ENCODE measurements at regions not wholly inside any gene's neighbourhood (a gene's known extent, or its start where the extent isn't known, plus 50 kb on each side); places are given as distances from the start of the nearest gene placed in this dataset.

DNA sequence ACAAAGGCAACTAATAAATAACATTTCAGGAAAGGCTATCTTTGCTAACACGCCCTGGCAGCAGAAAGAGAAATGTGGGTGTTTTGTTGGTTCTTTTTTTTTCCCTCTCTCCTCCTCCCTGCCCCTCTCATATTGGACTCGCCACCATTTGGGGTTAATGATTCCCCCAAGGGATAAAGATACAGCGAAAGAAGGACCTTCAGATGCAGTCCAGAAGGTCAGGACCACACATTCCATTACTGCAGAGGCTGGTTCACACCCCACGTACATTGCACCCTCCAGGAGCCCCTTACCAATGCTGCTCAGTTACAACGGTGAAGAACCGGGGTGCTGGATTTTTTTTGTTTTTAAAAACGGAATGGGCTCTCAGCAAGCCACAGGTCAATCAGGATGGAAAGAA is 156.9 kb upstream of the TIAM1 start:
- Histone ChIP-seq H3K4me3 (ENCODE audit: severe bottlenecking) (no peak overlapping the region), H3K9me3 (ENCODE audit: severe bottlenecking) (no peaks in the 10 kb centered on the region), H3K27ac (ENCODE audit: poor library complexity, severe bottlenecking) (no peak overlapping the region), H3K36me3 (ENCODE audit: low read depth) (no peaks in the 10 kb centered on the region), H3K27me3 (ENCODE audit: insufficient read depth, poor library complexity, severe bottlenecking) (no peaks in the 10 kb centered on the region), H3K4me1 (ENCODE audit: insufficient read depth, poor library complexity, severe bottlenecking) (peaks cover 3% of the 10 kb centered on the region)
- TF ChIP-seq, protein P1, sequence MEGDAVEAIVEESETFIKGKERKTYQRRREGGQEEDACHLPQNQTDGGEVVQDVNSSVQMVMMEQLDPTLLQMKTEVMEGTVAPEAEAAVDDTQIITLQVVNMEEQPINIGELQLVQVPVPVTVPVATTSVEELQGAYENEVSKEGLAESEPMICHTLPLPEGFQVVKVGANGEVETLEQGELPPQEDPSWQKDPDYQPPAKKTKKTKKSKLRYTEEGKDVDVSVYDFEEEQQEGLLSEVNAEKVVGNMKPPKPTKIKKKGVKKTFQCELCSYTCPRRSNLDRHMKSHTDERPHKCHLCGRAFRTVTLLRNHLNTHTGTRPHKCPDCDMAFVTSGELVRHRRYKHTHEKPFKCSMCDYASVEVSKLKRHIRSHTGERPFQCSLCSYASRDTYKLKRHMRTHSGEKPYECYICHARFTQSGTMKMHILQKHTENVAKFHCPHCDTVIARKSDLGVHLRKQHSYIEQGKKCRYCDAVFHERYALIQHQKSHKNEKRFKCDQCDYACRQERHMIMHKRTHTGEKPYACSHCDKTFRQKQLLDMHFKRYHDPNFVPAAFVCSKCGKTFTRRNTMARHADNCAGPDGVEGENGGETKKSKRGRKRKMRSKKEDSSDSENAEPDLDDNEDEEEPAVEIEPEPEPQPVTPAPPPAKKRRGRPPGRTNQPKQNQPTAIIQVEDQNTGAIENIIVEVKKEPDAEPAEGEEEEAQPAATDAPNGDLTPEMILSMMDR (IDR thresholded peaks at IDR 0.05; ENCODE audit: poor library complexity, severe bottlenecking) = no peak
- ATAC-seq (ENCODE audit: low read depth) (no peak), DNase-seq (ENCODE audit: low spot score) (no peak)

DNA sequence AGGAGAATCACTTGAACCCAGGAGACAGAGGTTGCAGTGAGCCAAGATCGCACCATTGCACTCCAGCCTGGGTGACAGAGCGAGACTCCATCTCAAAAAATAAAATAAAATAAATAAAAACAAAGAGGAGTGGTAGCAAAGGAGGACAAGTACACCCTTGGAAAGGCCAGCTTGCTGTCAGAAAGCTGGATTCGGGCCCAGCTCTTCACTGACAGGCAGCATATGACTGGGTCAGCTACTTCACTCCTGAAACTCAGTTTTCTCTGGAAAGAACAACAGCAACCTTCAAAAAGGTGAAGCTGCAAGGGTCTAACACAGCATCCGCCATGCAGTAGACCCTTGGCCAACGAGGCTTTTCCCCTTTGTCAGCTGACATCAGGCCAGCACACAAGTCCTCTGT is 156.0 kb upstream of the TIAM1 start:
- DNase-seq (ENCODE audit: low spot score) = no peak
- H3K27me3 ChIP-seq (ENCODE audit: insufficient read depth, poor library complexity, severe bottlenecking) = no peaks in the 10 kb centered on the region
- H3K36me3 ChIP-seq (ENCODE audit: low read depth) = no peaks in the 10 kb centered on the region
- H3K4me3 ChIP-seq (ENCODE audit: severe bottlenecking) = no peak overlapping the region
- TF ChIP-seq, protein P1 (IDR thresholded peaks at IDR 0.05; ENCODE audit: poor library complexity, severe bottlenecking) = no peak
- H3K9me3 ChIP-seq (ENCODE audit: severe bottlenecking) = no peaks in the 10 kb centered on the region
- ATAC-seq (ENCODE audit: low read depth) = no peak
- H3K27ac ChIP-seq (ENCODE audit: poor library complexity, severe bottlenecking) = no peak overlapping the region
- peaks cover 3% of the 10 kb centered on the region for H3K4me1 ChIP-seq (ENCODE audit: insufficient read depth, poor library complexity, severe bottlenecking)

DNA sequence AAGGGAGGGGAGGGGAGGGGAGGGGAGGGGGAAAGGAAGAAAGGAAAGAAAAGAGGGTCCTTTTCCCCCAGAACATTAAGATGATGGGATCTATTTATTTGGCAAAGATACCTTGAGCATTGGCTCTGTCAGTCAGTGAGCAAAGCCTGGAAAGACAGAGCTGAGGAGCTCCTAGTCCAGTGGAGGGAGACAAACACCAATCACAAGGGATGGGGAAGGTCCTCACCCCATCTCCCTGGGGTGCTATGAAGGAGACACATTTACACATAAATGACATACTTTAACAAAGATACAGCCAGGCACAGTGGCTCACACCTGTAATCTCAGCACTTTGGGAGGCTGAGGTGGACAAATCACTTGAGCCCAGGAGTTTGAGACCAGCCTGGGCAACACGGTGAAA is 154.9 kb upstream of the TIAM1 start:
- H3K27ac ChIP-seq (ENCODE audit: poor library complexity, severe bottlenecking) = no peak overlapping the region
- TF ChIP-seq, protein P1 (IDR thresholded peaks at IDR 0.05; ENCODE audit: poor library complexity, severe bottlenecking) = no peak
- DNase-seq (ENCODE audit: low spot score) (no peak), ATAC-seq (ENCODE audit: low read depth) (no peak)
- H3K9me3 ChIP-seq (ENCODE audit: severe bottlenecking) = no peaks in the 10 kb centered on the region
- no peaks in the 10 kb centered on the region for H3K27me3 ChIP-seq (ENCODE audit: insufficient read depth, poor library complexity, severe bottlenecking)
- H3K4me3 ChIP-seq (ENCODE audit: severe bottlenecking) = no peak overlapping the region
- no peaks in the 10 kb centered on the region for H3K36me3 ChIP-seq (ENCODE audit: low read depth)
- H3K4me1 ChIP-seq (ENCODE audit: insufficient read depth, poor library complexity, severe bottlenecking) = peaks cover 3% of the 10 kb centered on the region

DNA sequence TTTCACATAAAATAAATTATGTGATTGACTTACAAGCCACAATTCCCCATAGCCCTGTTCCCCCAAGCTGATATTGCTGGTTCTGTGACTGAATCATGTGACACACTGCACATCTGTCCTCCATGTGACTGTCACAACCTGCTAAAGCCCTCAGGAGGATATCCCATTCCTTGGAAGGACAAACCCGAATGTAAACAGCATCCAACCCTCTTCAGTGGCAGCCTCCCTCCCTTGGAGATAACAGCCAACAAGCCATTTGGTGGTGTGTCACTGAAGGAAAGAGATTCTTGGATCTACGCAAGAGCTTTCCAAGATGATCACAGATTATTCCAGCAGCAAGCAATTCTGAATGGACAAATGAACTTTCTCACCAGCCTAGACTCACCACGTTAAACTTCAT is 153.9 kb upstream of the TIAM1 start:
- no peaks in the 10 kb centered on the region for H3K27me3 ChIP-seq (ENCODE audit: insufficient read depth, poor library complexity, severe bottlenecking)
- H3K4me3 ChIP-seq (ENCODE audit: severe bottlenecking) = no peak overlapping the region
- H3K27ac ChIP-seq (ENCODE audit: poor library complexity, severe bottlenecking) = no peak overlapping the region
- H3K9me3 ChIP-seq (ENCODE audit: severe bottlenecking) = no peaks in the 10 kb centered on the region
- TF ChIP-seq, protein P1 (IDR thresholded peaks at IDR 0.05; ENCODE audit: poor library complexity, severe bottlenecking) = no peak
- peaks cover 3% of the 10 kb centered on the region for H3K4me1 ChIP-seq (ENCODE audit: insufficient read depth, poor library complexity, severe bottlenecking)
- DNase-seq (ENCODE audit: low spot score) (no peak), ATAC-seq (ENCODE audit: low read depth) (no peak)
- H3K36me3 ChIP-seq (ENCODE audit: low read depth) = no peaks in the 10 kb centered on the region

DNA sequence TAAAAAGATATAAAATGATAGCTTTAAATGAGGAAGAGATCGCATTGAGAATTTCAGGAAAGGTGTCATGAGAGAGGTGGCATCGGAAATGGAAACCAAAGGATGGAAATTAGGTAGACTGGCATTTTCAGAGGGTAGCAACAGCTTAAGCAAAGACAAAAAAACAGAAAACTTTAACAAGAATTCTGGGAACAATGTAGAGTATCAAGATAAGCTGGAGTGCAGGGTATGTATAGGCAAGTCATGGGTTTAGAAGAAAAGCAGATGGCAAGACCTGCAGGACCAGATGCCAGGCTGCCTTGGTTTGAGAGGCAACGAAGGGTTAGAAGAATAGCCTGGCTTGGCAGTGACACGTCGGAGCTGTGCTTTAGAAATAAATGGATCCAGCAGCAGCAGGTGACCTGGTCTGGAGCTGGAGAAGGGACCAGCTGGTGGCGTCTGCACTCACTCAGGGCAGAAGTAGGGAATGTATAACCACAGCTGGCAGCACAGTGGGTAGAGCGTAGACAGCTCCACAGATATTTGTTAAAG is 149.4 kb upstream of the TIAM1 start:
- H3K4me1 ChIP-seq (ENCODE audit: insufficient read depth, poor library complexity, severe bottlenecking) = no peaks in the 10 kb centered on the region
- no peak overlapping the region for H3K27ac ChIP-seq (ENCODE audit: poor library complexity, severe bottlenecking)
- no peak overlapping the region for H3K4me3 ChIP-seq (ENCODE audit: severe bottlenecking)
- no peaks in the 10 kb centered on the region for H3K36me3 ChIP-seq (ENCODE audit: low read depth)
- H3K27me3 ChIP-seq (ENCODE audit: insufficient read depth, poor library complexity, severe bottlenecking) = no peaks in the 10 kb centered on the region
- DNase-seq (ENCODE audit: low spot score) (no peak), ATAC-seq (ENCODE audit: low read depth) (no peak)
- H3K9me3 ChIP-seq (ENCODE audit: severe bottlenecking) = no peaks in the 10 kb centered on the region
- TF ChIP-seq, protein P1 (IDR thresholded peaks at IDR 0.05; ENCODE audit: poor library complexity, severe bottlenecking) = no peak

Measured in RWPE2 (cell line).